A673 (cell line): ENCODE measurements at regions not wholly inside any gene's neighbourhood (a gene's known extent, or its start where the extent isn't known, plus 50 kb on each side); places are given as distances from the start of the nearest gene placed in this dataset.

Experiments used
- EZH2 ChIP-seq: fragments of 200-600 bp; sonication (generic); IDR thresholded peaks from 2 replicates; pipeline ENCODE4 v1.6.1; 2017; ENCODE audit warnings: borderline replicate concordance, low read depth, mild to moderate bottlenecking, mixed read lengths, antibody characterized with exemption, low read length; ENCODE audit not compliant: poor library complexity, severe bottlenecking
- TF ChIP-seq, protein P1 (sequence below): fragments of 300-800, 200-600 bp; sonication (generic); conservative IDR thresholded peaks from 2 replicates; pipeline ENCODE4 v1.5.1; 2017; ENCODE audit warnings: low read depth, mild to moderate bottlenecking, antibody characterized with exemption, low read length, moderate library complexity, mixed read lengths

- TF ChIP-seq, protein P1, sequence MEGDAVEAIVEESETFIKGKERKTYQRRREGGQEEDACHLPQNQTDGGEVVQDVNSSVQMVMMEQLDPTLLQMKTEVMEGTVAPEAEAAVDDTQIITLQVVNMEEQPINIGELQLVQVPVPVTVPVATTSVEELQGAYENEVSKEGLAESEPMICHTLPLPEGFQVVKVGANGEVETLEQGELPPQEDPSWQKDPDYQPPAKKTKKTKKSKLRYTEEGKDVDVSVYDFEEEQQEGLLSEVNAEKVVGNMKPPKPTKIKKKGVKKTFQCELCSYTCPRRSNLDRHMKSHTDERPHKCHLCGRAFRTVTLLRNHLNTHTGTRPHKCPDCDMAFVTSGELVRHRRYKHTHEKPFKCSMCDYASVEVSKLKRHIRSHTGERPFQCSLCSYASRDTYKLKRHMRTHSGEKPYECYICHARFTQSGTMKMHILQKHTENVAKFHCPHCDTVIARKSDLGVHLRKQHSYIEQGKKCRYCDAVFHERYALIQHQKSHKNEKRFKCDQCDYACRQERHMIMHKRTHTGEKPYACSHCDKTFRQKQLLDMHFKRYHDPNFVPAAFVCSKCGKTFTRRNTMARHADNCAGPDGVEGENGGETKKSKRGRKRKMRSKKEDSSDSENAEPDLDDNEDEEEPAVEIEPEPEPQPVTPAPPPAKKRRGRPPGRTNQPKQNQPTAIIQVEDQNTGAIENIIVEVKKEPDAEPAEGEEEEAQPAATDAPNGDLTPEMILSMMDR = no peak
- no peak for TF ChIP-seq EZH2
Observed at GRCh38 chr1:95849439-95849838, 615.4 kb downstream of the RWDD3 start.
